NCI-H187 (cell line): ENCODE measurements at regions not wholly inside any gene's neighbourhood (a gene's known extent, or its start where the extent isn't known, plus 50 kb on each side); places are given as distances from the start of the nearest gene placed in this dataset.

Experiments used
- DNase-seq, 2 experiments: peaks; one replicate each; lab custom pipeline; 2025; lab: John Stamatoyannopoulos, UW

GRCh38 chr9:3161912-3162311 is 318.0 kb upstream of the PUM3 start:
- DNase-seq, result no peak

GRCh38 chr9:3157011-3157410 is 313.1 kb upstream of the PUM3 start:
- DNase-seq, result no peak

GRCh38 chr9:3151672-3152576 is 308.0 kb upstream of the PUM3 start:
- no peak for DNase-seq

GRCh38 chr9:3150074-3150473 is 306.2 kb upstream of the PUM3 start:
- no peak for DNase-seq

GRCh38 chr9:3138231-3139229 is 294.6 kb upstream of the PUM3 start:
- DNase-seq, result no peak

GRCh38 chr9:3137347-3137695 is 293.4 kb upstream of the PUM3 start:
- DNase-seq, result no peak

GRCh38 chr9:3136686-3137346 is 292.9 kb upstream of the PUM3 start:
- no peak for DNase-seq

- no peak for DNase-seq
These were observed 292.3 kb upstream of the PUM3 start for GRCh38 chr9:3136230-3136629.

- no peak for DNase-seq
These were observed 283.7 kb upstream of the PUM3 start for GRCh38 chr9:3127564-3127963.

- DNase-seq, result no peak
These were observed 281.9 kb upstream of the PUM3 start for GRCh38 chr9:3125602-3126405.

- DNase-seq, result no peak
These were observed 280.1 kb upstream of the PUM3 start for GRCh38 chr9:3124001-3124400.

GRCh38 chr9:3118081-3118480 is 274.2 kb upstream of the PUM3 start:
- no peak for DNase-seq

GRCh38 chr9:3099646-3100045 is 255.8 kb upstream of the PUM3 start:
- no peak for DNase-seq

- no peak for DNase-seq
These were observed 244.3 kb upstream of the PUM3 start for GRCh38 chr9:3088219-3088618.

- DNase-seq, result peak; percentile 12 to 26
These were observed 243.8 kb upstream of the PUM3 start for GRCh38 chr9:3087697-3088096.

- no peak for DNase-seq
These were observed 237.1 kb upstream of the PUM3 start for GRCh38 chr9:3080951-3081350.

GRCh38 chr9:3074247-3074646 is 230.4 kb upstream of the PUM3 start:
- DNase-seq, result no peak

GRCh38 chr9:3066591-3066990 is 222.7 kb upstream of the PUM3 start:
- no peak for DNase-seq

- no peak for DNase-seq
These were observed 216.0 kb upstream of the PUM3 start for GRCh38 chr9:3059781-3060468.

- no peak for DNase-seq
These were observed 214.5 kb upstream of the PUM3 start for GRCh38 chr9:3058409-3058808.
